ENCODE measurements at regions not wholly inside any gene's neighbourhood (a gene's known extent, or its start where the extent isn't known, plus 50 kb on each side); places are given as distances from the start of the nearest gene placed in this dataset.

DNA sequence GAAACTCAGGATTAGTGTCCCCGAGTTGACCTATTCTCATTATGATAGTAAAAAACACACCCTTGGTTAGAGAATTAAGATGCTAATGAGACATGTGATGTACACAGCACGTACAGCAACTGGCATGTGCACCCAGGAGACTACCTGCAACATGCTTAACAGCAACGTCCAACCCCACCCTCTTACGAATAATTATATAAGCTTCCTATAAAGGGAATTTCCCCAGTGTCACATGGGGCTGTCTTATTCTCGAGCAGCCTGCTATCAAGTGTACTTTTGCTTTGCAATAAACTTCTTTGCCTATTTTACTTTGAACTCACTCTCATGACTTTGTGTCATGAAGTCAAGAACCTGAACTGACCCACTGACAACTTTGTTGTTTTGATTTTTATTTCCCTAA is 62.4 kb upstream of the PMFBP1 start:
- H3K4me1 ChIP-seq (ENCODE audit: insufficient read depth, low read length): no peaks in the 10 kb centered on the region
- H3K79me2 ChIP-seq (ENCODE audit: low read length): no peaks in the 10 kb centered on the region
- H3K4me3 ChIP-seq (ENCODE audit: low read length): no peak overlapping the region
- ATAC-seq: no peak
- no peaks in the 10 kb centered on the region for H3K9me2 ChIP-seq (replicated peaks; ENCODE audit: low read length)
- H3F3A ChIP-seq (ENCODE audit: low read length, unreplicated experiment): no peaks in the 10 kb centered on the region
- no peaks in the 10 kb centered on the region for H3K27me3 ChIP-seq (ENCODE audit: low read length)
- TF ChIP-seq, protein P1, sequence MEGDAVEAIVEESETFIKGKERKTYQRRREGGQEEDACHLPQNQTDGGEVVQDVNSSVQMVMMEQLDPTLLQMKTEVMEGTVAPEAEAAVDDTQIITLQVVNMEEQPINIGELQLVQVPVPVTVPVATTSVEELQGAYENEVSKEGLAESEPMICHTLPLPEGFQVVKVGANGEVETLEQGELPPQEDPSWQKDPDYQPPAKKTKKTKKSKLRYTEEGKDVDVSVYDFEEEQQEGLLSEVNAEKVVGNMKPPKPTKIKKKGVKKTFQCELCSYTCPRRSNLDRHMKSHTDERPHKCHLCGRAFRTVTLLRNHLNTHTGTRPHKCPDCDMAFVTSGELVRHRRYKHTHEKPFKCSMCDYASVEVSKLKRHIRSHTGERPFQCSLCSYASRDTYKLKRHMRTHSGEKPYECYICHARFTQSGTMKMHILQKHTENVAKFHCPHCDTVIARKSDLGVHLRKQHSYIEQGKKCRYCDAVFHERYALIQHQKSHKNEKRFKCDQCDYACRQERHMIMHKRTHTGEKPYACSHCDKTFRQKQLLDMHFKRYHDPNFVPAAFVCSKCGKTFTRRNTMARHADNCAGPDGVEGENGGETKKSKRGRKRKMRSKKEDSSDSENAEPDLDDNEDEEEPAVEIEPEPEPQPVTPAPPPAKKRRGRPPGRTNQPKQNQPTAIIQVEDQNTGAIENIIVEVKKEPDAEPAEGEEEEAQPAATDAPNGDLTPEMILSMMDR (conservative IDR thresholded peaks at IDR 0.05; ENCODE audit: low read depth, low read length): no peak
- TF ChIP-seq EZH2phosphoT487 (IDR thresholded peaks at IDR 0.05; ENCODE audit: borderline replicate concordance, low read length) (no peak), EZH2 (IDR thresholded peaks at IDR 0.05; ENCODE audit: low read length, unreplicated experiment) (no peak)
- H3K27ac ChIP-seq (ENCODE audit: low read length): no peak overlapping the region
- H3K9ac ChIP-seq (ENCODE audit: low read length): no peak overlapping the region
- no peaks in the 10 kb centered on the region for H4K20me1 ChIP-seq (ENCODE audit: low read length)
- H3K4me2 ChIP-seq (ENCODE audit: low read length): no peak overlapping the region
- BruUV-seq (replicated peaks): no TSS peak
- no peak overlapping the region for H2AFZ ChIP-seq (ENCODE audit: low read length)
- H3K9me3 ChIP-seq (ENCODE audit: low read length): no peaks in the 10 kb centered on the region
- ChIA-PET CTCF (no interaction called here), POLR2A (ENCODE audit: unreplicated experiment) (no interaction called here)
- no peaks in the 10 kb centered on the region for H3K36me3 ChIP-seq (ENCODE audit: low read depth, low read length)
- intact Hi-C loops (cut with micrococcal nuclease): no loop called here
- DNase-seq: no peak

DNA sequence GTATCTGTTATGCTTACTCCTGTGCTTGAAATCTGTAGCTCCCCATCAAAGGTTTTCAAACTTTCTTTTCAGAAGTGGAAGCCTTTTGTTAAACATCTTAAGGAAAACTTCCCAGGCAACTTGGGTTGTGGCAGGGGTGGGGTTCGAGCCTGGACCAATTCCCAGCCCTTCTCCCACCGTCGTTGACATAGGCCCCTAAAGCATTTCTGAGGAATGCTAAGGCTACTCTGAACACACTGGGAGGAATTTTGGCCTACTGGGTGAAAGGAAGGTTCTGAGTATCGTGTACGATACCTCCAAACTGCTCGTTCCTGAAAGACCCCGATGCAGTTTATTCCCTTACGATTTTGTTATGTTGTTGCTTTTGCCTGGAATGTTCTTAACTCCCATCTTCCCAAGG is 56.1 kb upstream of the PMFBP1 start:
- CTCF ChIA-PET: no interaction called here
- Histone ChIP-seq H3K9me2 (replicated peaks; ENCODE audit: low read length) (no peaks in the 10 kb centered on the region), H3F3A (ENCODE audit: low read length, unreplicated experiment) (no peaks in the 10 kb centered on the region), H2AFZ (ENCODE audit: low read length) (no peak overlapping the region), H3K9ac (ENCODE audit: low read length) (no peak overlapping the region), H3K27ac (ENCODE audit: low read length) (no peak overlapping the region), H3K27me3 (ENCODE audit: low read length) (no peaks in the 10 kb centered on the region), H4K20me1 (ENCODE audit: low read length) (no peaks in the 10 kb centered on the region), H3K9me3 (ENCODE audit: low read length) (no peaks in the 10 kb centered on the region), H3K4me3 (ENCODE audit: low read length) (no peak overlapping the region), H3K36me3 (ENCODE audit: low read depth, low read length) (no peaks in the 10 kb centered on the region), H3K79me2 (ENCODE audit: low read length) (no peaks in the 10 kb centered on the region), H3K4me2 (ENCODE audit: low read length) (no peak overlapping the region), H3K4me1 (ENCODE audit: insufficient read depth, low read length) (no peaks in the 10 kb centered on the region)
- DNase-seq (no peak), ATAC-seq (no peak)
- POLR2A ChIA-PET (ENCODE audit: unreplicated experiment): no interaction called here
- intact Hi-C loops (cut with micrococcal nuclease): no loop called here
- BruUV-seq (replicated peaks): no TSS peak
- TF ChIP-seq, protein P1 (conservative IDR thresholded peaks at IDR 0.05; ENCODE audit: low read depth, low read length): no peak
- TF ChIP-seq EZH2 (IDR thresholded peaks at IDR 0.05; ENCODE audit: low read length, unreplicated experiment) (no peak), EZH2phosphoT487 (IDR thresholded peaks at IDR 0.05; ENCODE audit: borderline replicate concordance, low read length) (no peak)

DNA sequence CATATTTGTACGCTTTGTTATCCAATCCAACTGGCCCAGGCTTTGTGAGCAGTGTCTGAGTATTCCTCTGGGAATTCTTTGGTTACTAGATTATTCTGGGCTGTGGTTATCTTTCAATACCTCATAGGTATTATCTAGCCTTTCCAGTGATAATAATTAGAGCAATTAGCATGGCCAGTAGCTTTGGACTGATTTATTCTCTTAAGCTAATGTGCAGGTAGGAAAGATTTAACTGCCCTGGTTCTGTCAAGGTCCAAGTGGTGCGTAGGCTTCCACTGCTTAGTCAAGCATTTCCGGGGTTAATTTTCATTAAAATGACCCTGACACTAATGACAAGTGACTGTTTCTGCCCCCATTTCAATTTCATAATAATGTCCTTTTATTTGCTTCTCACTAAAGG is 54.2 kb upstream of the PMFBP1 start:
- H3K9me2 ChIP-seq (replicated peaks; ENCODE audit: low read length): no peaks in the 10 kb centered on the region
- POLR2A ChIA-PET (ENCODE audit: unreplicated experiment): no interaction called here
- no peak for ATAC-seq
- H3K27ac ChIP-seq (ENCODE audit: low read length): no peak overlapping the region
- H4K20me1 ChIP-seq (ENCODE audit: low read length): no peaks in the 10 kb centered on the region
- no peak overlapping the region for H3K9ac ChIP-seq (ENCODE audit: low read length)
- CTCF ChIA-PET: no interaction called here
- no peaks in the 10 kb centered on the region for H3F3A ChIP-seq (ENCODE audit: low read length, unreplicated experiment)
- H3K4me3 ChIP-seq (ENCODE audit: low read length): no peak overlapping the region
- intact Hi-C loops (cut with micrococcal nuclease): no loop called here
- no peak for DNase-seq
- no peak overlapping the region for H3K4me2 ChIP-seq (ENCODE audit: low read length)
- no peaks in the 10 kb centered on the region for H3K27me3 ChIP-seq (ENCODE audit: low read length)
- no peaks in the 10 kb centered on the region for H3K9me3 ChIP-seq (ENCODE audit: low read length)
- no peaks in the 10 kb centered on the region for H3K36me3 ChIP-seq (ENCODE audit: low read depth, low read length)
- H2AFZ ChIP-seq (ENCODE audit: low read length): no peak overlapping the region
- H3K4me1 ChIP-seq (ENCODE audit: insufficient read depth, low read length): no peaks in the 10 kb centered on the region
- BruUV-seq (replicated peaks): no TSS peak
- no peaks in the 10 kb centered on the region for H3K79me2 ChIP-seq (ENCODE audit: low read length)
- TF ChIP-seq EZH2phosphoT487 (IDR thresholded peaks at IDR 0.05; ENCODE audit: borderline replicate concordance, low read length) (no peak), EZH2 (IDR thresholded peaks at IDR 0.05; ENCODE audit: low read length, unreplicated experiment) (no peak)
- TF ChIP-seq, protein P1 (conservative IDR thresholded peaks at IDR 0.05; ENCODE audit: low read depth, low read length): no peak
